Stimulated activated naive B cell treated with anti-CD40 and anti-IgM and Interleukin-4, amounts not matched to agents 10 μg/mL and 1 μg/mL and 100 μg/mL, for 72 hours (primary cell): ENCODE measurements at regions not wholly inside any gene's neighbourhood (a gene's known extent, or its start where the extent isn't known, plus 50 kb on each side); places are given as distances from the start of the nearest gene placed in this dataset.
"Not testable (repeated sequence)": the region's sequence is repeated elsewhere in the genome, so short reads cannot be mapped to it uniquely, and the experiment has no call there.

Experiments
- ATAC-seq, 2 donors: fragments of 150-1000 bp; cut with Tn5 transposase; replicated peaks; 2 replicates each; pipeline ENCODE4 v1.10.0; 2021; ENCODE audit warnings: moderate library complexity in 1 of 2
- DNase-seq: peaks from one replicate; pipeline ENCODE4 v3.0.0; 2021
- H3K27ac Mint-ChIP-seq: one replicate; pipeline ENCODE4 v1.8.0; 2022; ENCODE audit warnings: mild to moderate bottlenecking, mixed read lengths
- H3K27me3 Mint-ChIP-seq, 2 donors: one replicate each; pipeline ENCODE4 v1.8.0; 2022; ENCODE audit warnings: mixed read lengths in 2 of 2
- H3K36me3 Mint-ChIP-seq, 2 donors: one replicate each; pipeline ENCODE4 v1.8.0; 2022; ENCODE audit warnings: mixed read lengths in 2 of 2, mild to moderate bottlenecking in 1 of 2
- H3K4me1 Mint-ChIP-seq, 2 donors: one replicate each; pipeline ENCODE4 v1.8.0; 2022; ENCODE audit warnings: mixed read lengths in 2 of 2, mild to moderate bottlenecking in 1 of 2
- H3K4me3 Mint-ChIP-seq, 2 donors: one replicate each; pipeline ENCODE4 v1.8.0; 2022; ENCODE audit warnings: mild to moderate bottlenecking in 2 of 2, mixed read lengths in 2 of 2, moderate library complexity in 1 of 2
- H3K9me3 Mint-ChIP-seq, 2 donors: one replicate each; pipeline ENCODE4 v1.8.0; 2022; ENCODE audit warnings: mixed read lengths in 2 of 2, mild to moderate bottlenecking in 1 of 2

GRCh38 chr4:148608968-148609367 lies 166.8 kb upstream of the NR3C2 start:
- Mint-ChIP-seq H3K4me3 (no peak overlapping the region), H3K27me3 (no peaks in the 10 kb centered on the region), H3K4me1 (no peaks in the 10 kb centered on the region), H3K36me3 (no peaks in the 10 kb centered on the region), H3K27ac (no peak overlapping the region), H3K9me3 (peaks cover 2 to 3% of the 10 kb centered on the region in 2 donors)
- DNase-seq (no peak), ATAC-seq (no peak)

- H3K27ac Mint-ChIP-seq, H3K4me3 Mint-ChIP-seq, H3K36me3 Mint-ChIP-seq, H3K4me1 Mint-ChIP-seq, ATAC-seq, H3K27me3 Mint-ChIP-seq, DNase-seq: not testable (repeated sequence)
- peaks cover 28% of the 10 kb centered on the region in 2 donors for H3K9me3 Mint-ChIP-seq
These were observed 156.4 kb upstream of the NR3C2 start for GRCh38 chr4:148598418-148599207.

GRCh38 chr4:148589182-148589581 lies 147.0 kb upstream of the NR3C2 start:
- Mint-ChIP-seq H3K9me3 (peaks cover 18 to 20% of the 10 kb centered on the region in 2 donors), H3K27me3 (no peaks in the 10 kb centered on the region), H3K36me3 (peaks cover 0 to 9% of the 10 kb centered on the region in 2 donors), H3K4me3 (no peak overlapping the region), H3K27ac (no peak overlapping the region), H3K4me1 (no peaks in the 10 kb centered on the region)
- ATAC-seq (no peak), DNase-seq (no peak)

- Mint-ChIP-seq H3K27ac (no peak overlapping the region), H3K4me1 (no peaks in the 10 kb centered on the region), H3K4me3 (no peak overlapping the region), H3K27me3 (no peaks in the 10 kb centered on the region), H3K9me3 (peaks cover 0 to 2% of the 10 kb centered on the region in 2 donors), H3K36me3 (no peaks in the 10 kb centered on the region)
- no peak for DNase-seq
- ATAC-seq, result no peak
These were observed 133.4 kb upstream of the NR3C2 start for GRCh38 chr4:148575577-148575976.

- ATAC-seq, result no peak
- H3K4me3 Mint-ChIP-seq, result no peak overlapping the region
- H3K36me3 Mint-ChIP-seq, result no peaks in the 10 kb centered on the region
- H3K9me3 Mint-ChIP-seq, result peaks cover 0 to 3% of the 10 kb centered on the region in 2 donors
- H3K4me1 Mint-ChIP-seq, result no peaks in the 10 kb centered on the region
- DNase-seq, result no peak
- no peak overlapping the region for H3K27ac Mint-ChIP-seq
- H3K27me3 Mint-ChIP-seq, result no peaks in the 10 kb centered on the region
These were observed 132.7 kb upstream of the NR3C2 start for GRCh38 chr4:148574911-148575310.

- Mint-ChIP-seq H3K4me1 (no peaks in the 10 kb centered on the region), H3K9me3 (peaks cover 0 to 4% of the 10 kb centered on the region in 2 donors), H3K4me3 (no peak overlapping the region), H3K27ac (no peak overlapping the region), H3K27me3 (no peaks in the 10 kb centered on the region), H3K36me3 (no peaks in the 10 kb centered on the region)
- no peak for ATAC-seq
- no peak for DNase-seq
These were observed 132.3 kb upstream of the NR3C2 start for GRCh38 chr4:148574502-148574901.

GRCh38 chr4:148574066-148574465 lies 131.9 kb upstream of the NR3C2 start:
- ATAC-seq, result no peak
- no peak overlapping the region for H3K27ac Mint-ChIP-seq
- no peak for DNase-seq
- H3K4me3 Mint-ChIP-seq, result no peak overlapping the region
- no peaks in the 10 kb centered on the region for H3K27me3 Mint-ChIP-seq
- no peaks in the 10 kb centered on the region for H3K4me1 Mint-ChIP-seq
- peaks cover 0 to 7% of the 10 kb centered on the region in 2 donors for H3K9me3 Mint-ChIP-seq
- H3K36me3 Mint-ChIP-seq, result no peaks in the 10 kb centered on the region

- ATAC-seq (no peak), DNase-seq (no peak)
- Mint-ChIP-seq H3K36me3 (no peaks in the 10 kb centered on the region), H3K27ac (no peak overlapping the region), H3K4me3 (no peak overlapping the region), H3K9me3 (peaks cover 0 to 8% of the 10 kb centered on the region in 2 donors), H3K27me3 (no peaks in the 10 kb centered on the region), H3K4me1 (no peaks in the 10 kb centered on the region)
These were observed 131.1 kb upstream of the NR3C2 start for GRCh38 chr4:148573296-148573695.

GRCh38 chr4:148565801-148566200 lies 123.6 kb upstream of the NR3C2 start:
- Mint-ChIP-seq H3K9me3 (peaks cover 0 to 10% of the 10 kb centered on the region in 2 donors), H3K27ac (no peak overlapping the region), H3K4me3 (no peak overlapping the region), H3K4me1 (no peaks in the 10 kb centered on the region), H3K27me3 (no peaks in the 10 kb centered on the region), H3K36me3 (no peaks in the 10 kb centered on the region)
- ATAC-seq (no peak), DNase-seq (no peak)

- Mint-ChIP-seq H3K27me3 (no peaks in the 10 kb centered on the region), H3K4me3 (no peak overlapping the region), H3K36me3 (no peaks in the 10 kb centered on the region), H3K9me3 (peaks cover 0 to 2% of the 10 kb centered on the region in 2 donors), H3K4me1 (no peaks in the 10 kb centered on the region), H3K27ac (no peak overlapping the region)
- no peak for DNase-seq
- no peak for ATAC-seq
These were observed 121.5 kb upstream of the NR3C2 start for GRCh38 chr4:148563684-148564083.

GRCh38 chr4:148561467-148561866 lies 119.3 kb upstream of the NR3C2 start:
- Mint-ChIP-seq H3K27ac (no peak overlapping the region), H3K4me3 (no peak overlapping the region), H3K9me3 (no peaks in the 10 kb centered on the region), H3K36me3 (no peaks in the 10 kb centered on the region), H3K27me3 (no peaks in the 10 kb centered on the region), H3K4me1 (no peaks in the 10 kb centered on the region)
- DNase-seq (no peak), ATAC-seq (no peak)

- Mint-ChIP-seq H3K36me3 (no peaks in the 10 kb centered on the region), H3K4me1 (no peaks in the 10 kb centered on the region), H3K4me3 (no peak overlapping the region), H3K27ac (no peak overlapping the region), H3K9me3 (no peaks in the 10 kb centered on the region), H3K27me3 (no peaks in the 10 kb centered on the region)
- ATAC-seq (no peak), DNase-seq (no peak)
These were observed 115.6 kb upstream of the NR3C2 start for GRCh38 chr4:148557793-148558192.

- ATAC-seq (no peak), DNase-seq (no peak)
- Mint-ChIP-seq H3K27ac (no peak overlapping the region), H3K9me3 (no peaks in the 10 kb centered on the region), H3K27me3 (no peaks in the 10 kb centered on the region), H3K4me1 (no peaks in the 10 kb centered on the region), H3K4me3 (no peak overlapping the region), H3K36me3 (no peaks in the 10 kb centered on the region)
These were observed 108.6 kb upstream of the NR3C2 start for GRCh38 chr4:148550788-148551187.

- no peaks in the 10 kb centered on the region for H3K4me1 Mint-ChIP-seq
- no peaks in the 10 kb centered on the region for H3K36me3 Mint-ChIP-seq
- H3K4me3 Mint-ChIP-seq, result no peak overlapping the region
- no peak for ATAC-seq
- DNase-seq, result no peak
- H3K27ac Mint-ChIP-seq, result no peak overlapping the region
- no peaks in the 10 kb centered on the region for H3K9me3 Mint-ChIP-seq
- H3K27me3 Mint-ChIP-seq, result no peaks in the 10 kb centered on the region
These were observed 100.9 kb upstream of the NR3C2 start for GRCh38 chr4:148542922-148543623.
